ENCODE measurements at regions not wholly inside any gene's neighbourhood (a gene's known extent, or its start where the extent isn't known, plus 50 kb on each side); places are given as distances from the start of the nearest gene placed in this dataset.
A peak's percentile ranks its signal among the peaks of the same experiment; 100 is the strongest.

DNA sequence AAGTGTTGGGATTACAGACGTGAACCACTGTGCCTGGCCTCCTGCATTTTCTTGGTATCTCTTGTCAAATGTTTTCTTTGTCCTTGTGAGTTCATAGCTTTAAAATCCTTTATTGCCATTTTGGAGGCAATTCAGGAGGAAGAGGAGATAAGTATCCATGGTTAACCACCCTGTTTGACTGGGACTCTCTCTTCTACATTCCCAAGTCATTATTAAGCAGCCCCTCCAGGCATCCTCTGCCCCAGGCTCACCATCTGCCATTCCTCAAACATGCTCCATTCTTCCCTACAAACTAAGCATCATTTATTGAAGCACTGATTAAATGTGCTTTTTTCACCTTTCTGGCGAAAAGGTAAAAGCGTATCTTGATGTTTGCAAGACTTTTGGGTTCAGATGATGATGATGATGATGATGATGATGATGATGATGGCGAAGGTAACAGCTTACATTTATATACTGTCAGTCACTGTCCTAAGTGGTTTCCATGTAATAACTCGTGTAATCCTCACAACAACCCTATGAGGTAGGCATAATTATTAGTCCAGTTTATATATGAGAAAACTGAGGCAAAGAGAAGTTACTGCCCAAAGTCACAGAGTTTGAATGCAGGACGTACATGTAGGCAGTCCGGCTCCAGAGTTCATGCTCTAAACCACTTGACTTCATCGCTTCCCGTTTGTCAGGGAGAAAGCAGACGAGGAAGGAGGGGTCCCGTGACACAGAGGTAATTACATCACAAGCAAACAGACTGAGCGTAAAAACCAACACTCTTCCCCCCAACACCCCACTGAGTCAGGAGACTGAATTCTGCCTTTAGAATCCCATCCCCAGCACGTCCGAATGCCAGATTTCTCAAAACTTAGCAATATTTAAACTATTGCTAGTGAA lies 69.7 kb upstream of the ACKR3 start:
- DNase-seq (ENCODE audit: low read depth in 2 of 2): no peak

DNA sequence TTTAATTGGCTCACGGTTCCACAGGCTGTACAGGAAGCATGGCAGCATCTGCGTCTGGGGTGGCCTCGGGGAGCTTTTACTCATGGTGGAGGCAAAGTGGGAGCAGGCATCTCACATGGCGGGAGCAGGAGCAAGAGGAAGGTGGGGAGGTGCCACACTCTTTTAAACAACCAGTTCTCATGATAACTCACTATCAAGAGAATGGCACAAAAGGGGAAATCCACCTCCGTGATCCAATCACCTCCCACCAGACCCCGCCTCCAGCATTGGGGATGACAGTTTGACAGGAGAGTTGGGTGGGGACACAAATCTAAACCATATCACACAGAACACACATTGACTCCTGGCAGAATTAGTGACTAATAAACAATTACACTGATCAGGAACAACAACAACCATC lies 68.6 kb upstream of the ACKR3 start:
- no peak for DNase-seq (ENCODE audit: low read depth in 2 of 2)

DNA sequence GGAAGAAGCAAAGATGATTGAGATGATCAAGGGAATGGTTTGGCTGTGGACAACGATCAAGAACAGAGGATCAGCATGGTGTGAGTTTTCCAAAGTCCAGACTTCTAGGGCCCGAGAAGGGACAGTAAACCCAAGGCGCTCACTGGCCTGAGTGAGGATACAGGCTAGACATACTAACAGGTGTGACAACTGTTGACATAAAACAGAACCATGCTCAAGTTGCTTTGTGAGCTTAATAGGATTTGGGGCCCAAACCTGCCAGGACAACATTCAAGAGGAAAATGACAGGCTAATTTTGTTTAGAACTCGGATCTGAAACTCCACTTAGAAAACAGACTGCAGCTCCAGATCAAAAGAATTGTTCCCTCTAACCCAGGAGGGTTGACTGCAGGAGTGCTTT lies 68.1 kb upstream of the ACKR3 start:
- DNase-seq (ENCODE audit: low read depth in 2 of 2): no peak

DNA sequence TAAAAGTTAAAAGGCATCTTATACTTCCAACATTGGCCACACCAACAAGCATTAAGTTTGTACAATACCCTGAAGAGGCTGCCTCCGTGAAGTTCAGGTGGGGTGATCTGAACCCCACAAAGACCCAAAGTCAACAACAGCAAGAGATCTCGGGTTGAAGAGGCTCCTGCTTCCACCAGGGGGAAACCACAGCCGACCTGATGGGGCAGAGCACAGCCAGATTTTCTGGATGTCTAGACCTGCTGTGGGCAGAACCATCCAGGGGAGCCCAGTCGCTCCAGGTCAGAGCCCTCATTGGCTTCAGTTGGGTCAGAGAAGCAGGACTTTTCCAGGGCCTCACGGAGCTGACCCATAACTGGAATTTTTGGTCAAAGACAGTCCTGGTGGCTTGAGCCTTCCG lies 66.5 kb upstream of the ACKR3 start:
- DNase-seq (ENCODE audit: low read depth in 2 of 2): no peak

DNA sequence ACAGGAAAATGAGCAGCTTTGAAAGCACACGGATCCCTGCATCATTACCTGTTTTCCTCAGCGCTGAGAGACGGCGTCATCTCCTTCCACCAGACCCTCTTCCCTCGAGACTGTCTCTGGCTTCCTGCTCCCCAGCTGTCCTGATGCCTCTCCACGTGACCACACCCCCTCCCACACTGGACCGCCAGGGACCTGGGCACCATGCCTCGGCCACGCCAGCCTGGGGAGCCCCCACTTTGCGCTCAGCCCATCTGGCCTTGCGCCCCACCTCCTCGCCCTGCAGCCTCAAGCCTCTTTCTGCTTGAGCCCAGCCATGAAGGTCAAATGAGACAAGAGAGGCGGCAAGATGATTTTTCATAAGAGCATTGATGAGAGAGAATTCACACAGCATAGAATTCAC lies 66.0 kb upstream of the ACKR3 start:
- no peak for DNase-seq (ENCODE audit: low read depth in 2 of 2)

DNA sequence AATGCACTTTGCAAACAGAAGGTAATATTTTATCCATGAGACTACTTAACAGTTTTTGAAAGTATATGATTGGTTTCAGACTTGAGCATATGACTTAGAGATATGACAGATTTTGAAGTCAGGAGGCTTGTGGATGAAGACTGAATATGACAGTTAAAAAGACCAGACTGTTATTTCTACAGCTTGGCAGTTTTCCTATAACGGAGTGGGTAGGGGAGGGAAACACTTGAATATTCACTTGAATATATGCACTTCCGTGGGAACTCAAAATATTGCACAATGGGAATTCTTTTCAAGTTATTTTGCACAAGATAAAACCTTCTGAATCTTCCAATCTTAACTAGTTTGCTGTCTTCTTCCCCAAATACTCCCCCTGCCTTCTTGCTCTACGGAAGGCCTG lies 64.6 kb upstream of the ACKR3 start:
- DNase-seq (ENCODE audit: low read depth in 2 of 2): no peak

DNA sequence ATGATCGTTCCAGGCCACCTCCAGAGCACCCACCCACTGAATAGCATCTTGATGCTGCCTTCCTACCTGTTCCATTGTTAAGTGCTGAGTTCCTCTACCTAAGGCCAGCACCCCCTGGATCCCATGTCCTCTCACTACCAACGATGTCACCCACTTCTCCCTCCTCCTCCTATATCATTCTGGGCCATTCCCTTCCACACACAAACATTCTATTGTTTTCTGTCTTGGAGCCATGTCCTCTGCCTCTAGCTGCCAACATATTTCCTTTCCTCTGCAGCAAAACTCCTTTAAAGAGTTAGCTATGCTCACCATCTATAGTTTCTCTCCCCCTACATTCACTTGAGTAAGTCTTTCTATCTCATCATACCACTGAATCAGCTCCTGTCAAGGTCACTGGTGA lies 64.0 kb upstream of the ACKR3 start:
- DNase-seq (ENCODE audit: low read depth in 2 of 2): no peak

DNA sequence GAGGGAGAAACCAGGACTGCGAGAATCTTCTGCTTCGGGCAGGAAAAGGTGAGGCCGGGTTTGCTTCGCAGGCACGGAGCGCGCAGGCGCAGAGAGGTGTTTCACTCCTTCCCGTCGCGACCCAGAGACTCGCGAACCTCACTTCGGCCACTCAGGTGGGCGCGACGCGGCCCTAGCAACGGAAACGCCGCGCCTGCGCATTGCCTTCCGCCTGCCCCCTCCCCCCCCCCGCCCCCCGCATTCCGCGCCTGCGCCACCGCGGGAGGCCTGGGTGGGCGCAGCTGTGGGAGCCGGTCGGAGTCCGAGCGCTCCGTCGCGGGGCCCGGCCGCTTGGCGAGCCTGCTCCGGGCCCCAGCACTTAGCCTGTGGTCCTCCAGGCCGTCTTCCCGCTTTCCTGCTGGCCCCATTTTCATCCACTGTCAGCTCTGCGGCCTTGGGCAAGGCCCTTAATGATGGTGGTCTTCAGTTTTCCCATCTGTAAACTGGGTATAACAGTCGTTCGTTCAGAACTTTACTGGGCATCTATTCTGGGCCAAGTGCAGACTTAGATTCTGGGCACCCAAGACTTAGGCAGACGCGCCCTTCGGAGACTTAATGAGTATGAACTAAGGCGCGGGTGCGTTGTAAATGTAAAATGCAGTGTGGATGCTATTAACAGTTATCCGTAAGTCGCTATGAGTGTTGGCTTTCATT lies 62.1 kb upstream of the ACKR3 start:
- DNase-seq (ENCODE audit: low read depth in 2 of 2): peak; percentile 15 to 30

DNA sequence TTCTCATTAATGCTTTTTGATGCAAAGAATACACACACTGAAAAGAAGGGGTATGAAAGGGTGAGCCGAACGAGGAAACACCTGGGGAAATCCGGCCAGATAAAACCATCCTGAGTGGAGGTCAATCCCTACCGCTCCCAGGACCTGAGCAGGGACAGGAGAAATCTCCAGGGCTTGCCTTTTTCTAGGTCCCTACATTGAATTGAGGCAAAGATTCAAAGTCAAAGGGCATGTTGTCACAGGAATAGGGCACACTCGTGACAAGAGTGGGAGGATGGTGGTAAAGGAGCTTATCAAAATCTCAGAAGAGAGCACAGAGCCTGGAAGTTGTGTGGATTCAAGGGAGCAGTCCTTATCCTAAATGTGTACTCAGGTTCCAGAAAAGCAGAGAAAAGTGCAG lies 61.2 kb upstream of the ACKR3 start:
- no peak for DNase-seq (ENCODE audit: low read depth in 2 of 2)

DNA sequence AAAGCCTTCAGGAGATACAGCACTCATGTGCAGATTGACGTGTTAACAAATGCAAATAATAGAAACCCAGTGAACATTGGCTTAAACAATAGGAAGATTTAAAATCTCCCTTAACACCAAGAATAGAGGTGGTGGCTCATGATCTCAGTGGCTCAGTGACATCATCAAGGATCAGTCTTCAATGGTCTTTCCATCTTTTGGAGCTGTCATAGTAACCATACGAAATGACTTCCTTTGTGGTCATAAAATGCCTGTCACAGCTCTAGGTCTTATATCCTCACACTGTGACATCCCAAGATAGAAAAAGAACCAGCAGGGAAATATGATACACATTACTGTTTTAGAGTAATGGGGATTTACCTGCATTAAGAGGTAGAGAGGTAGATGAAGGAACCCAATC lies 59.6 kb upstream of the ACKR3 start:
- no peak for DNase-seq (ENCODE audit: low read depth in 2 of 2)

DNA sequence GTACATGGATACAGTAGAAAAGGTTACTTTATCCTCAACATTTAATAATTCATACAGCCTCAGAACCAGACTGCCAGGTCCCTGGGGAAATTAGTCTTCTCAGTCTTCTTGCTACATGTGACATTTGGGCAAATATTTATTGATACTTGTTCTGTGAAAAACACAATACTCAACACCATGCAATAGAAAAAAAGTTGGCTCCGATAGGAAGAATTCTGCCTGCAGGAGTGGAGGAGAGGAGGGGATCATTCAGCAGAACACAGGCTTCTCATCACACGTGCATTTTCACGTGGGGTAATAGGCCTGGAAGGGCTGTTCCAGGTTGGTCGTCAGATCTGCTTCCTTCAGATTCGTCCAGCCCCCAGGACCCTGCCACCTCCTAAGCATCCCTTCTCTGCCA lies 58.4 kb upstream of the ACKR3 start:
- DNase-seq (ENCODE audit: low read depth in 2 of 2): no peak

DNA sequence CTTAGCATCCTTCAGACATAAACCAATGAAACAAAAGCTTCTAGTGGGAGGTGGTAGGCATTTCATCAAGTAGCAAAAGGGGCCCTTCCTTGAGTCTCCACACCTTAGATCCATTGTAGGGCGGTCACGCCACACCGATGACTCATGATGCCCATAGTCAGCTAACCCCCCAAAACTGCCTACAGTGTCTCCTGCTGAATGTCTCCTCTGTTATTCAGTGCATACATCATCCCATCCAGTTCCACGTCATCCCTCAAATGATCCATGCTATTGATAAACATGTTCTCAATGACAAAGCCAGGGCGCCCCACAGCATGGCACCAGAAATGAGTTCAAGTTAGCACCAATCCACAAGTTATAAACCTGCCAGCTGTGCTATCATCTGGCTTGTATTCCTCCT lies 57.4 kb upstream of the ACKR3 start:
- DNase-seq (ENCODE audit: low read depth in 2 of 2): no peak

DNA sequence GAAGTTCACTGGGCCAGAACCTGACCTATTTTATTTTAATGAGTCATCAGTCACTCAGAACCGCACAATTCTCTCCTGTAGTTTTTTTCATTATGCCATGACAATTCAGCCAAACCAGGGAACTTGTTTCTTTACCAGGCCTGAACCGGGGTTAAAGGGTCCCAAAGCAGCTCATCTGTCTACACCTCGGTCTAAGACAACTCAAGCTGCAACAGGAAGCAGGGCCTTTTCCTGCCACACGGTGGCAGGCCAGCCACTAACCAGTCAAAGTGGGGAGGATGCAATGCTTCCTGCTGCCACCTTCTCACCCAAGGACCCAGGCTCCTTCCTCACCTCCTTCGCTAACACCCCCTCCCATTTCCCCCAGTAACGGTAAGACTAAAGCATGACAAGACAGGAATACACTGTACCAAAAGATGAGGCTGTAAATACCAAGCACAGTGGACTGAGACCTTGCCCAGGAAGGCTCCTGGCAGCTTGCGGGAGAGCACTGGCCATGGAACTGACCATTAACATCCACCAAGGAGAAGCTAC lies 56.7 kb upstream of the ACKR3 start:
- DNase-seq (ENCODE audit: low read depth in 2 of 2): peak; percentile 19 to 32

DNA sequence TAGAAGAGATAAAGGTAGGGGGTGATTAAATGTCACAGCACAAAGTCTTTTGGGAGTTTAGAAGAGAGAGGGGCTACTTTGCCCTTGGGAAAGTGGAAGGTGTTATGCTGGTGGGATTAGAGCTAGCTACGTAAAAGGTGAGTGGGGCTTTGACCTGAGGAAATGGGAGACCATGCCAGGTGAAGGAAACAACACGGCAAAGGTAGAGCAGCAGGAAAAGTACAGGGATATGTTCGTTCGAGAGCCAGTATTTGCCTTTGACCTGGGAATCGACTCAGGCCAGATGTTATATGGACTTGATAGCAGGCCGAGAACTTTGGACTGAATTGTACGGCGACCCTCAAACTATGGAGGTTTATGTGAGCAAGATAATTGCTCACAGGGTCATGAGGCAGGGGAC lies 55.7 kb upstream of the ACKR3 start:
- DNase-seq (ENCODE audit: low read depth in 2 of 2): no peak

DNA sequence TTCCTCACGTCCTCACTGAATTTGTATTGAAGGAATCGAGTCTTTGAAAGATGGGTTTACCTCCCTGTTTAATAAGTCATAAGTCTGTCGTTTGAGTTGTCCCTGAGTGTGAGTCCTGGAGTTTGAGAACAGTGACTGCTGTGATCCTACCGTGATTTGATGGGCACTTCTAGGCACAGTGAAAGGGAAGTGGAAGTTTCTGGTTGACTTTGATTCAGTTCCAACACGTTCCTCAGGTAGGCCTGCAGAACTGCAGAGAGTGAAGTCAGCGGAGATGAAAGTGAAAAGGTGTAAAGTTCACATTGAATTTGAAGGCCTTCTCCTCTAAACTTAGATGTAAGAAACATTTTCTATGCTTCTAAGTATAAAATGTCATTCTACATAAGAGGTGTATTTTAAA lies 52.9 kb upstream of the ACKR3 start:
- no peak for DNase-seq (ENCODE audit: low read depth in 2 of 2)

DNA sequence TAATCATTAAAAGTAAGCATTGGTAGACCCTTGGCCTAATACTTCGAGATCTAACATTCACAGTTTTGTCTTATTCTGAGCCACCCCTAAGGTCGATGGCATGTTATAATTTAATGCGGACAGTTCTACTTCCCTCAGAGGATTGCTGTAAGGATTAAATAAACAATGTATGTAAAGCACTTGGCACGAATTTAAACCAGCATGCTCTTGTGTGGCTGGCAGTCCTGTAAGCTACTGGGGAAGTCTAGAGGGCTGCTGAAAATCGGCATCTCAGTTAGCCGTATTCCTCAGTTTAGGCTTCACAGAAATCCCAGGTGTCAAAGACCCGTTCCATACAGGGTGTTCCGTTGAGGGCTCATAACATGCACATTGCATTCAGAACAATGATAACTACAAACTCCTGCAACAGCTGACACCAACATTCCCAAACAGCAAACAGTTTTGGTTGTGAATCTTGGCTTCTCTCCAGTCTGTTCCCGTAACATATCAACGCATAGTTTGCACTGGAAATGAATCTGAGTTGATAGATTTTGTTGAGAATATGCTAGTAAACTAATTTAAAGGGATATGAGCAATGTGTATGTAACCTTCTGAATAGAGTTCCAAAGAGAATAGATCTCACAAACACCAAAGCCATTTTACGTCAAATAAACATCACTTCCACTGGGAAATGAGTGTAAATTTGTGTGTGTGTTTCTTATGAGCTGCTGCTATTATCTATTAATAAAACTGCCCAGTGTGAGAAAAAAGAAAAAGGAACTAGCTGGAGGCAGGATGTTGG lies 52.2 kb upstream of the ACKR3 start:
- DNase-seq (ENCODE audit: low read depth in 2 of 2): no peak

Data from stimulated activated CD8-positive, alpha-beta memory T cell treated with anti-CD3 and anti-CD28 coated beads, Interleukin-15, amount 100 ng/mL, for 4 hours (primary cell).